GM21526 (cell line): ENCODE measurements at regions not wholly inside any gene's neighbourhood (a gene's known extent, or its start where the extent isn't known, plus 50 kb on each side); places are given as distances from the start of the nearest gene placed in this dataset.

Experiments
- ATAC-seq: cut with Tn5 transposase; IDR thresholded peaks from one replicate; pipeline ENCODE4 v1.9.1; 2021; ENCODE audit warnings: moderate library complexity; ENCODE audit not compliant: unreplicated experiment, low FRiP score

DNA sequence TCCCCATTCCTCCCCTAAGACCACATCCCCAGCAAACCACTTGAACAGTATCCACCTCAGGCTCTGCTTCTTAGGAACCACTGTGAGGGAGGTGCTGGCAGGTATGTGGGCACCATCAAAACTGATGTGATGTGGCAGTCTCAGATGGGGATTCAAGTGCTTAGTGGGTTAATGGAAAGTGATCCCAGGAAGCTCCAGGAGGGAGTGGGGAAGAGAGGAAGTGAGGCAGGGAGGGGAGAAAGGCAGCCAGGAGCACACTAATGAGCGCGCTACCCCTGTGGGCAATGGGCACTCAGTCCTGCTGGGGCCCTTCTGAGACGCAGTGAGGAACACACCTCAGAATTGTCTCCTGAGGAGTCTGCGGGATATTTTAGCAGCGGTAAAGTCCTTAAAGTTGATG is 263.1 kb upstream of the MOCS1 start:
- no peak for ATAC-seq

DNA sequence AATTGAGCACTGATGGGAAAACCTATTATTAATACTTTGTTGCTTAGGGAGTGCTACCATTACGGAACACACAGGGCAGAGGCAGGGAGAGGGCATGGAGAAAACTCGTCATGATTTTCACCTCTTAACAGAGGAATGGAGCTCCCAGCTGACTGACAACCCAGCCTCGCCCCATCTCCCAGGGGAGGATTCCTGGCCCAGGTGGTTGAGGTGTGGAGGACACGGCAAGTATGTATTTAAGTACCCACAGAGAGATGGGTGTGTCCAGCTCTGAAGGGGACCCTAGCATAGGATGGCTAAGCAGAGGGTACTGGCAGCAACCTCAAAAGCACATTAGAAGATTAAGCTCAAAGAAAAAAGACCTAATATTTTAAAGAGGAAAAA is 261.9 kb upstream of the MOCS1 start:
- ATAC-seq: no peak

DNA sequence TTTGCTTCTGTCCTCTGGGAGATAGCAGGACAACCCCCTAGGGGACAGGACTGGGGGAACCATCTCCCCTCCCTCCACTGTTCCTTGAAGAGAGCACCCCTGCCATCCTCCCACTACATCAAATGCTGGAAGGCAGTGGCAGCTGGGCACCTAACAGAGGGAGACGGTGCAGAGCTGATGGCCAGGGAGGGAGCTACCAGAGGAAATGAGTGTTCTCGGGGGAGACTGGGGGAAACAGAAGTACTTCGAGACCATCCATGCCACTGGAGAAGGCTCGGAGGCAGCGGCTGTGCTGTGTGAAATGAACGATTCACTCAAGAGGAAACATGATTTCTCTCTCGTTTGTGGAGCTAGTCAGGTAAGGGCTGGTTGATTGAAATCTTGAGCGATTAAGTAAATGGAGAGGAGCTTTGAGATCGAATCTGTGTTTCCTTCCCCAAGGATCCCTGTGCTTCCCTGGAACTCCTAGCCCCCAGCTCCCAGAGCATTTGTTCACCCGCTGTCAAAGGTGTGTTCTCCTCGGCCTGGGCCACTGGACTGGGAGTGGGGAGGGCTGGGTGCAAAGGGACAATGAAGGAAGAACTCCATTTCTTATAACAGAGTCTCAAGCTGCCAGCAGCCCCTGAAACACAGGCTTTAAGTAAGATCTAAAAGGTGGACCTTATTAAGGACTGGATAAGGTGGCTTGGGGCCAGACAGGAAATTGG is 261.3 kb upstream of the MOCS1 start:
- no peak for ATAC-seq

GRCh38 chr6:40194447-40195170 is 260.3 kb upstream of the MOCS1 start:
- ATAC-seq: no peak

DNA sequence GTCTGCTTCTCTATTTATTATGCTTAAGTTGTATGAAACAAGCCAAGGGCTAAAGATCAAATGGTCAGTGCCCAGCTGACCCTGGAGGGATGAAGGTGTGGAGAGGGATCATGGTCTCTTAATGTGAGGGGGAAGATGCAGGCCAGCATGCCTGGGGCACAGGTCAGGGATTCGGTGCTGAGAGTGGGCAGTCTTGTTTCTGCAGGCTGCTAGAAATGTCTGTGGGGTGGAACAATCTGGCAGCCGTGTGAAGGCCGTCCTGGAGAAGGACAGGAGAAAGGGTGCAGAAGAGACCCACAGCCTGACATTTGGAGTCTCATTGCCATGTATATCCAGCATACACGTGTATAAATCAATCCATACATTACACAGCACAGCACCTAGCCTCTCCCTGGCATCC is 258.3 kb upstream of the MOCS1 start:
- no peak for ATAC-seq

GRCh38 chr6:40188931-40189330 is 254.7 kb upstream of the MOCS1 start:
- no peak for ATAC-seq

GRCh38 chr6:40187535-40188144 is 253.4 kb upstream of the MOCS1 start:
- ATAC-seq: no peak

DNA sequence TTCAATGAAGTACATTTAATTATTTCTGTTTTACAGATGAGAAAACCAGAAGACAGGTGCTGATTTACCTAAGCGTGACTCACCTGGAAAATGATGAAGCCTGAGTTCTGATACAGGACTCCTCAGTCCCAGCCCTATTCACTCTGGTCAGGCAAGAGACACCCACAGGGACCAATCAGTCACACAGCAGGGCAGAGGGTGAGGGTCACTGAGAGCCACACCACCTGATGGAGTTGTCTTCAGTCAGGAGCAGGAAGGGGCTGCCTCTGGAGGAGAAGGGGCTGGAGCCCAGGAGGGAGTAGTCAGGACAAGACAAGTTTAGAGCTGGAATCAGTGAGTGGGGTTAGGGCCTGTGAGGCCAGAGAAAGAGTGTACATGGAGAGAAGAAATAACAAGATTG is 251.2 kb upstream of the MOCS1 start:
- ATAC-seq: no peak

GRCh38 chr6:40183902-40184301 is 249.6 kb upstream of the MOCS1 start:
- ATAC-seq: no peak

DNA sequence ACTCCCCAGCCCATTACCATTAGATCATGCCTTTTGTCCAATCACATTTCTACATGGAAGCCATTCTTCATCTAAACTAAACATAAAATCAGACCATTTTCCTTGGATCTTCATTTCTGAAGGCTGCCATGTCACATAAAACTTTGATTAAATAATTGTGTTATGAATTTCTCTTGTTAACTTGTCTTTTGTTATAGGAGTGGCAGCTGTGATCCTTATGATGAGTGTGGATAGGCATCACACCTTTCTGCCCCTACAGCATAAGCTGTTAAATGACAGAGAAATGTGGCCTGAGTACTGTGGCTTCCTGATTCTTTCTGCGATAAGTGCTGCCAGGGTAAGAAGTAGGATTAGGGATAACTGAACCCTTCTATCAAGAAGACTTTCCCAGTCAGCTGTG is 247.1 kb upstream of the MOCS1 start:
- no peak for ATAC-seq

GRCh38 chr6:40180271-40180670 is 246.0 kb upstream of the MOCS1 start:
- no peak for ATAC-seq

GRCh38 chr6:40179496-40179895 is 245.2 kb upstream of the MOCS1 start:
- ATAC-seq: no peak

- no peak for ATAC-seq
Measured at GRCh38 chr6:40177598-40177997, 243.3 kb upstream of the MOCS1 start.

GRCh38 chr6:40176152-40176551 is 241.9 kb upstream of the MOCS1 start:
- ATAC-seq: no peak

DNA sequence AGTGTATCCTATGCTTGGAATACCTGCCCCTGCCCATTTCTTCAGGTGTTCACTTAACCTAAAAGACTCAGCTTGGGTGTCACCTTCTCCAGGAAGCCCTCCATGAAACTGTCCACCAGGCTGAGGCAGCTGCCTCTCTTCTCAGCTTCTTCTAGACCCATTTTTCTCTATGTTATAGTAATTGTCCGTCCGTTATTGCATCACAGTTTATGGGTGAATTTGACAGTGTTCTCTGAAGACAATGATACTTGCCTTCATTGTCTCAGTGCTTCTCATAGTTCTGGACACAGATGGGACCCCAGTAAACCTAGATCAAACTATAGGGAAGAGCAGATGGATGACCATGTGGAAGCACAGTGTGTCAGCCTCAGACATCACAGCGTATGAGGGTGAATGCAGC is 238.0 kb upstream of the MOCS1 start:
- no peak for ATAC-seq

- no peak for ATAC-seq
Measured at GRCh38 chr6:40171343-40171742, 237.1 kb upstream of the MOCS1 start.

GRCh38 chr6:40170856-40171255 is 236.6 kb upstream of the MOCS1 start:
- ATAC-seq: no peak

GRCh38 chr6:40169878-40170277 is 235.6 kb upstream of the MOCS1 start:
- no peak for ATAC-seq

DNA sequence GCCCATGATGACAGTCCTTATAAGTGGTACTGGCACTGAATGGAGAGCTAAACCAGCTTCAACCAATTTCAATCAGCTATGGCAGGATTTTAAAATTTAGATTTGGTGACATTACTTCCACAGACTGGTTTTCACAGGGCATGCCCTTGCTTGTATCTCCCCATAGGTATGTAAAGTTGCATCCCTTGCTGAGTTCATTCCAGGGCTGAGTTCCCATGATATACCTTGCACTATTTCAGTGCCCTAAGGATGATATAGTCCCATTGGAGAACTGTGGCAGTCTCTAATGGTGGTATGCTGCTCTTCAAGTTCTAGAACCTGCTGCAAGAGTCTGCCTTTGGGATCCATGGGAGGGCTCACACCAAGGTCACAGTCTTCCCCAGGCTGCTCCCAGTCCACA is 232.7 kb upstream of the MOCS1 start:
- ATAC-seq: no peak

DNA sequence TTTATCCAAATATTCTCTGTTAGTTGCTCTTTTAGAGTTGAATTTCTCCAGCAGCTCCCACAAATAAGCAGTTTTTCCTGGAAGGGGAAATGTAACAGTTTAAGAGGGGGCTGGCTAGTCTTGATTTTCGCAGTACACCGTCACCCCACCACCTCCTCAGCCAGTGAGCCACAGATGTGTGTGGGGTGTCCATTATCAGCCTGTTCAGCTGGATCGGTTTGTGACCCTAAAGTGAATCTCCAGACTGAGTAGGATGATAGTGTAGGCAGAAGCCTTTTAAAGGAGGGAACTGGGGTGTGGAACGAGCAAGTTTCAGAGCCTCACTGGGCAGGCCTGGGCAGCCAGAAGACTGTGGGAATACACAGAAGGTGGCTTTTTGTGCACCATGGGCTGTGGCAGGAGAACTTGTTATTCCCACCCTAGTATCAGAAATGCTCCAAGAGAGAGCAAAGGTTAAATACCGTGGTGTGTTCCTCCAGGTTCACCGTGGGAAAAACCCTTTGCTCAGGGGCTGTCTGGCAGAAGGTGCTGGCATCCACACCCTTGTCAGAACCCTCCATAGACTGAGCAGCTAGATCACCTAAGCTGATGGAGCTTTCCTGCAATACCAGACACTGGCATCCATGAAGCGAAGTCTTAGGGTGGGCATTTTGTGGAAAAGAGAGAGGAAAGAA is 230.9 kb upstream of the MOCS1 start:
- no peak for ATAC-seq

DNA sequence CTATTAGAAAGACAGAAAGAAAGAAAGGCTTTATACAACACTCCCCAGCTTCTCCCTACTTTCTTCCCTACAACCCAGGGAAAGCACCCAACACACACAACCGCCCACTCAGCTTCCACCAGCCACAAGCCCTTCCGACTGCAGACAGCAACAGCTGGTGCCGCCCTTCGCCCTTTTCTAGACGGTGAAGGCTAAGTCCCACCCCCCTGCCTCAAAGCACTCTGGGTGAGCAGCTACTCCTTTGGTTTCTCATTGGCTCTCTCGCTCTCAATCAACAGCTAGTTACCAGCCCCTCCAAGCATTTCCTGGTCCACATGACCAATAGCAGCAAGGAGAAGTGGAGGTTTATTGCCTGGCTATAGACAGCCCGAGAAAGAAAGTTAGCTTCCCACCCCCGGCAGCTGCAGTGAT is 230.1 kb upstream of the MOCS1 start:
- ATAC-seq: no peak
